HEK293T (cell line): ENCODE measurements at regions not wholly inside any gene's neighbourhood (a gene's known extent, or its start where the extent isn't known, plus 50 kb on each side); places are given as distances from the start of the nearest gene placed in this dataset.
A peak's percentile ranks its signal among the peaks of the same experiment; 100 is the strongest.

Experiments
- CTCF ChIA-PET: fragments of 350-600 bp; formaldehyde crosslinking; extraction: SDS; loops from one replicate; lab custom pipeline; 2021; ENCODE audit warnings: antibody characterized with exemption, inconsistent platforms; lab: Yijun Ruan, JAX
- POLR2A ChIA-PET: fragments of 350-600 bp; formaldehyde crosslinking; extraction: SDS; loops from one replicate; lab custom pipeline; 2020; ENCODE audit warnings: antibody characterized with exemption, inconsistent platforms; lab: Yijun Ruan, JAX
- DNase-seq: peaks from one replicate; pipeline ENCODE4 v3.0.0; 2012; ENCODE audit warnings: mixed read lengths; ENCODE audit errors: extremely low spot score
- ARNT ChIP-seq: fragments of 450-650 bp; IDR thresholded peaks from 2 replicates; pipeline ENCODE4 v1.6.1; 2017; ENCODE audit warnings: mild to moderate bottlenecking
- BHLHE40 ChIP-seq: fragments of 450-650 bp; IDR thresholded peaks from 2 replicates; pipeline ENCODE4 v1.6.1; 2016; ENCODE audit warnings: mild to moderate bottlenecking, moderate library complexity, borderline replicate concordance
- CTBP1 ChIP-seq: fragments of 450-650 bp; IDR thresholded peaks from 2 replicates; pipeline ENCODE4 v1.6.1; 2016; ENCODE audit warnings: borderline replicate concordance
- ELF4 ChIP-seq: fragments of 450-650 bp; IDR thresholded peaks from 2 replicates; pipeline ENCODE4 v1.6.1; 2017; ENCODE audit warnings: antibody characterized with exemption
- FOXA1 ChIP-seq: fragments of 450-650 bp; IDR thresholded peaks from 2 replicates; pipeline ENCODE4 v1.6.1; 2016; ENCODE audit warnings: mild to moderate bottlenecking
- FOXK2 ChIP-seq: fragments of 450-650 bp; IDR thresholded peaks from 2 replicates; pipeline ENCODE4 v1.6.1; 2016; ENCODE audit warnings: mild to moderate bottlenecking
- FOXM1 ChIP-seq: fragments of 450-650 bp; IDR thresholded peaks from 2 replicates; pipeline ENCODE4 v1.6.1; 2017; ENCODE audit warnings: mild to moderate bottlenecking, borderline replicate concordance
- HDGF ChIP-seq: fragments of 450-650 bp; IDR thresholded peaks from 2 replicates; pipeline ENCODE4 v1.6.1; 2017; ENCODE audit warnings: antibody characterized with exemption, borderline replicate concordance
- L3MBTL2 ChIP-seq: fragments of 450-650 bp; conservative IDR thresholded peaks from 2 replicates; pipeline ENCODE4 v1.6.1; 2016; ENCODE audit warnings: mild to moderate bottlenecking
- LEF1 ChIP-seq: fragments of 450-650 bp; IDR thresholded peaks from 2 replicates; pipeline ENCODE4 v1.6.1; 2017; ENCODE audit warnings: mild to moderate bottlenecking, borderline replicate concordance
- NFRKB ChIP-seq: fragments of 450-650 bp; IDR thresholded peaks from 2 replicates; pipeline ENCODE4 v1.6.1; 2016; ENCODE audit warnings: mild to moderate bottlenecking, moderate library complexity
- PKNOX1 ChIP-seq: fragments of 450-650 bp; IDR thresholded peaks from 2 replicates; pipeline ENCODE4 v1.6.1; 2016
- SP1 ChIP-seq: fragments of 450-650 bp; IDR thresholded peaks from 2 replicates; pipeline ENCODE4 v1.6.1; 2017
- SUZ12 ChIP-seq: fragments of 450-650 bp; IDR thresholded peaks from 2 replicates; pipeline ENCODE4 v1.6.1; 2016; ENCODE audit warnings: mild to moderate bottlenecking
- TARDBP ChIP-seq: fragments of 450-650 bp; IDR thresholded peaks from 2 replicates; pipeline ENCODE4 v1.6.1; 2016
- ZNF384 ChIP-seq: fragments of 450-650 bp; IDR thresholded peaks from 2 replicates; pipeline ENCODE4 v1.6.1; 2016

GRCh38 chr4:180436361-180436760, 1806.8 kb upstream of the TENM3 start:
- no peak for TF ChIP-seq ELF4
- no peak for TF ChIP-seq SUZ12
- no peak for TF ChIP-seq ZNF384
- TF ChIP-seq BHLHE40 = no peak
- no peak for TF ChIP-seq FOXK2
- no peak for TF ChIP-seq HDGF
- TF ChIP-seq ARNT = no peak
- no peak for TF ChIP-seq L3MBTL2
- no peak for TF ChIP-seq NFRKB
- TF ChIP-seq CTBP1 = no peak
- TF ChIP-seq FOXA1 = no peak
- TF ChIP-seq PKNOX1 = no peak
- TF ChIP-seq FOXM1 = no peak
- no peak for TF ChIP-seq SP1
- TF ChIP-seq TARDBP = no peak
- no peak for TF ChIP-seq LEF1
- DNase-seq = no peak
- POLR2A ChIA-PET = no interaction called here
- CTCF ChIA-PET = no interaction called here

- CTCF ChIA-PET = interaction anchor here (1.0 kb wide), 1 partner anchor 9 kb away, joined by 3 read pairs; no protein-coding TSS in a partner anchor
- POLR2A ChIA-PET = no interaction called here
- TF ChIP-seq HDGF (no peak), ARNT (no peak), LEF1 (no peak), FOXK2 (no peak), SUZ12 (no peak), BHLHE40 (no peak), TARDBP (no peak), FOXA1 (no peak), PKNOX1 (no peak), NFRKB (no peak), L3MBTL2 (no peak), CTBP1 (no peak), SP1 (no peak), ZNF384 (no peak), FOXM1 (no peak), ELF4 (no peak)
- no peak for DNase-seq
These were observed 1805.6 kb upstream of the TENM3 start for GRCh38 chr4:180437601-180438000.

GRCh38 chr4:180448306-180448705, 1794.9 kb upstream of the TENM3 start:
- TF ChIP-seq PKNOX1 = no peak
- no peak for TF ChIP-seq SP1
- no peak for TF ChIP-seq L3MBTL2
- TF ChIP-seq SUZ12 = no peak
- no peak for TF ChIP-seq FOXA1
- TF ChIP-seq LEF1 = no peak
- no peak for TF ChIP-seq ARNT
- TF ChIP-seq FOXK2 = no peak
- TF ChIP-seq BHLHE40 = no peak
- no peak for TF ChIP-seq HDGF
- TF ChIP-seq CTBP1 = no peak
- no peak for TF ChIP-seq ELF4
- no peak for TF ChIP-seq ZNF384
- TF ChIP-seq TARDBP = no peak
- TF ChIP-seq NFRKB = no peak
- TF ChIP-seq FOXM1 = no peak

GRCh38 chr4:180449395-180449956, 1793.7 kb upstream of the TENM3 start:
- POLR2A ChIA-PET = interaction anchor here (0.8 to 0.9 kb wide), 2 partner anchors 11 to 26 kb away, joined by 4 read pairs; no protein-coding TSS in a partner anchor
- peak; percentile 79 for DNase-seq
- TF ChIP-seq FOXA1 (no peak), L3MBTL2 (no peak), LEF1 (no peak), SP1 (no peak), BHLHE40 (no peak), ELF4 (no peak), PKNOX1 (no peak), FOXK2 (no peak), ARNT (no peak), ZNF384 (no peak)
- CTCF ChIA-PET = interaction anchor here (0.6 to 2.0 kb wide), 4 partner anchors 98 to 1639 kb away, joined by 3 to 10 read pairs (median 6); no protein-coding TSS in a partner anchor

More at GRCh38 chr4:180448306-180448705, 1794.9 kb upstream of the TENM3 start:
- DNase-seq = no peak
- CTCF ChIA-PET = interaction anchor here (1.1 kb wide), 1 partner anchor 97 kb away, joined by 3 read pairs; no protein-coding TSS in a partner anchor
- POLR2A ChIA-PET = interaction anchor here (0.5 kb wide), 1 partner anchor 34 kb away, joined by 3 read pairs; no protein-coding TSS in a partner anchor

GRCh38 chr4:180455226-180455625, 1788.0 kb upstream of the TENM3 start:
- ChIA-PET CTCF (interaction anchor here (0.5 kb wide), 1 partner anchor 285 kb away, joined by 4 read pairs; no protein-coding TSS in a partner anchor), POLR2A (no interaction called here)
- DNase-seq = no peak
- no peak for TF ChIP-seq FOXK2
- TF ChIP-seq ELF4 = no peak
- TF ChIP-seq FOXM1 = no peak
- TF ChIP-seq FOXA1 = no peak
- no peak for TF ChIP-seq SP1
- TF ChIP-seq CTBP1 = no peak
- TF ChIP-seq HDGF = no peak
- no peak for TF ChIP-seq SUZ12
- no peak for TF ChIP-seq L3MBTL2
- TF ChIP-seq LEF1 = no peak
- TF ChIP-seq BHLHE40 = no peak
- TF ChIP-seq TARDBP = no peak
- TF ChIP-seq ZNF384 = no peak
- TF ChIP-seq ARNT = no peak
- TF ChIP-seq NFRKB = no peak
- no peak for TF ChIP-seq PKNOX1
